B cell (primary cell): ENCODE measurements at regions not wholly inside any gene's neighbourhood (a gene's known extent, or its start where the extent isn't known, plus 50 kb on each side); places are given as distances from the start of the nearest gene placed in this dataset.

Source experiments
- CTCF ChIP-seq: fragments of 200-600 bp; IDR thresholded peaks from one replicate; pipeline ENCODE4 v1.8.0; 2022; ENCODE audit warnings: antibody characterized with exemption, mild to moderate bottlenecking
- EZH2 ChIP-seq: IDR thresholded peaks from 2 replicates; pipeline ENCODE4 v1.6.1; 2012; ENCODE audit warnings: borderline replicate concordance, low read depth, mild to moderate bottlenecking, moderate library complexity, low read length; ENCODE audit not compliant: insufficient read depth, poor library complexity, severe bottlenecking

- no peak for TF ChIP-seq CTCF
- TF ChIP-seq EZH2 = no peak
Measured at GRCh38 chr6:91167846-91168245, 581.0 kb upstream of the MAP3K7 start.
